NCI-H1436 treated with DMSO at 0.1 percent for 48 hours (cell line): ENCODE measurements at regions not wholly inside any gene's neighbourhood (a gene's known extent, or its start where the extent isn't known, plus 50 kb on each side); places are given as distances from the start of the nearest gene placed in this dataset.
"Not testable (repeated sequence)": the region's sequence is repeated elsewhere in the genome, so short reads cannot be mapped to it uniquely, and the experiment has no call there.

Experiments used
- DNase-seq: peaks from one replicate; lab custom pipeline; 2025; lab: John Stamatoyannopoulos, UW

DNA sequence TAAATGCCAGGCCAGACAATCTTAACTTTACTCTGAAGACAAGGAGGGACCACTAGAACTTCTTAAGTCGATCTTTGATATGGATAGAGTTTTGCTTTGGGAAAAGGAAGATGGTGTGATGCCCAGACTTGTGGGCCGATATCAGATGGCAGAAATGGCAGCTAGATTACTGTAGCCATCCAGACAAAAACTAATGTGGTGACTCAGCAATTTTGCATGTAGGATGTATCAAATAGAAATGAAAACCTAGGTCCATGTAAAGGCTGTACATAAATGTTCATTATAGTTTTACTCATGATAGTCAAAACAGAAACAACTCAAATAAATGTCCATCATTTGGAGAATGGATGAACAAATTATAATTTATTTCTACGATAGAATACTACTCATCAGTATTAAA, 121.5 kb downstream of the APIP start:
- DNase-seq: no peak

GRCh38 chr11:34793666-34794065, 122.5 kb downstream of the APIP start:
- no peak for DNase-seq

GRCh38 chr11:34792814-34793258, 123.3 kb downstream of the APIP start:
- no peak for DNase-seq

DNA sequence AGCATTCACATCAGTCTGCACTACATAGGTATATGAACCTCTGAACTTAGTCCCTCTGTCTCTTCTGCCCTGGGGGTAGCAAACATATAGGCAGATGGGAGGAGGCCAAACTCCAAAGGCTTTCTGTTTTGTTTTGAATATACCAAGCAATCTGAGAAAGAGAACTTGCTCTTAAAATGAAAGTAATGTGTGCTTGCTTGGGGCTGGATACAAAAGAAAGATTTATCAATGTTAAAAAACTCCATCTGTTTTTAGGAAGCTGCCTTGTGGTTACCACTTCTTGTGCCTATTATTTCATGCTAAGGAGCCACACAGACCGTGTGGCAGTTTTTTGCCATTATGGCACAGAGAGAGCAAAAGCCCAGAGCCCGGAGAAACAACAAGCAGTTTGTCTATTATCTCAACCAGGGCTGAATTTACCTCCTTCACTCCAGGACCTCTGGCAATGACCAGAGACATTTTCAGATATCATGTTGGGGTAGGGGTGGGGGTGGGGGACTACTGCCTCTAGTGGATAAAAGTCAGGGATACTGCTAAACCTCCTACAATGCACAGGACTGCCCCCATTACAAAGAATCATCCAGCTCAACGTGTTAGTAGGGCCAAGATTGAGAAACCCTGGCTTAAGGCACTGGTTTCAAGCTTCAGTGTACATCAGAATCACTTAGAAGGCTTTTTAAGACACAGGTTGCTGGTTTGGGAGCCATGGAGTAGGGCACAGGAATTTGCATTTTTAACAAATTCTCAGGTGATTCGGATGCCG, 124.2 kb downstream of the APIP start:
- no peak for DNase-seq

DNA sequence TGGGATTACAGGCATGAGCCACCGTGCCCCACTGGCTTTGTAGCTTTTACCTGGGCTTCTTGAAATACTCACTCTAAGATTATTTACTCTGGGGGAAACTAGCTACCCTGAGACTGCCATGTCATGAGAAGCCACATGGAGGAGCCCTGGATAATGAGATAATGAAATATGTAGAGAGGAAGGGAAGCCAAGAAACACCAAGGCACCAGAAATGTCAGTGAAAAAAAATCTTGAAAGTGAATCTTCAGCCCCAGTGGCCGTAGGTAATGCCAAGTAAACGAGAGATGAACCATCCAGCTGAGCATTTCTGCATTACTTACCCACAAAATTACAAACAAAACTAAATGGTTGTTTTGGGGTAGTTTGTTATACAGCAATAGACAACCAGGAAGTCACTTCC, 125.6 kb downstream of the APIP start:
- DNase-seq: no peak

- no peak for DNase-seq
Observed at GRCh38 chr11:34789196-34789834, 126.9 kb downstream of the APIP start.

DNA sequence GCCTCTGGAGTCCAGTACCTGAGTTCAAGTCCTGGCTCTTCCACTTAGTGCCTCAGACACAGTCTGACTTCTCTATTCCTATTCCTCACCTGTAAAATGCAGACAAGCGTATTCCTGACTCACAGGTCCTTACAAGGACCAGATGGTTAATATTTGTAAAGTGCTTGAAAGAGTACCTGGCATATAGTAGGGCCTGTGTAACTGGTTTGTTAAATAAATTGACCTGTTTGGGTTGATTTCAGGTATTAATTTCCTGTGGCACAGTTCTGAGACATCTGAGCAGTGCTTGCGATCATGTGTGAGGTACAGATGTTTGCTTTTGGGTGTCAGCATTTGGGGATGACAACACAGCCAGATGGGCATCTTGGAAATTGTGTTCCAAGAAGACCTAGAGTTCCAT, 127.5 kb downstream of the APIP start:
- no peak for DNase-seq

DNA sequence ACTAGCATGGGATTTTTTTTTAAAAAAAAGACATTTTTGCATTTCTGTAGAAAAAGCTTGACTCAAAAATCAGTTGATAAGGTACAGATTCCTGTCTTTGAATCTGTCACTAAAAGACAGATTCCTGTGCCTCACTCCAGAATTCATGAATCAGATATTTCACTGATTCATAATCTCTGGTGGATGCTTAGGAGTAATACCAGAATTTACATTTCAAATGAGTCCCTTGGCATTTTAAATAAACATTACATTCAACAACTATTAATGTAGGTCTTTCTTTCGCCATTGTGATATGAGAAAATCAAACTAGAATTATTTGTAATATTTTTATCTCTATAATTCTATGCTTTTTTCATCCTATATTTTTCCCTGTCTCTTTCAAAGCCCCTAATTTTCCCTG, 128.3 kb downstream of the APIP start:
- no peak for DNase-seq

DNA sequence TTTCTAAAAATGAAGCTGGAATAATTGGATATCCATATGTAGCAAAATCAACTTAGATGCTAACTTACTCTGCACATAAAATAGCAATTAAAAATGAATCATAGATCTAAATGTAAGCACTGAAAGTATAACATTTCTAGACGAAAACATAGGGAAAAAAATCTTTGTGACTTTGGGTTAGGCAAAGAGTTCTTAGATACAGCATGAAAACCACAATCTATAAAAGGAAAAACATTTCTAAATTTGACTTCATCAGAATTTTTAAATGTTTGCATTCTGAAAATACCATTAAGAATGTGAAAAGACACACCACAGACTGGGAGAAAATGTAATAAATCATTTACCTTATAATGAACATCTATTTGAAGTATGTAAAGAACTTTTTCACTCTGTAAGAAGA, 128.8 kb downstream of the APIP start:
- DNase-seq: no peak

- no peak for DNase-seq
Observed at GRCh38 chr11:34784318-34784841, 131.8 kb downstream of the APIP start.

DNA sequence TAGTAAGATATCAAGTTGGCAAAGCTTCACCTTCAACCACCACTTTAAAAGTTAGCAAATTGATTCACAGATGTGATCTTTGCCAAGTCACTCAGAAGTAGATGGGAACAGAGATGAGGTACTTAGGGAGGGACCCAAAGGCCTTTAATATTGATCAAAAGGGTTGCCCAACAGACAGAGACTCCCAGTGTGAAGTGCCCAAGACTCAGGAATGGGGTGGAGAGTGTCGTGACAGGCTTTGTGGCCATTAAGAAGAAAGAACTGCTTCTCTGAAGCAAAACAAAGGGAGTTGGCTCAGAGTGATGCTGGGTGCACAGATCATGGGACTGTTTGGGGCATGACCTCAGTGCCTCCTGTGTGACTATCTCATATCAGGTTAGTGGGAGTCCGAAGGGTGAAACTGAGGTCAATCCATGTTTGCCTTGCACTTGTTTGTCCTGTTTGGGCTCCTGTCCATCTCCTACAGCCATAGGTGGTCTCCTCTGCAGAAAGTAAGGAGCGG, 132.3 kb downstream of the APIP start:
- DNase-seq: no peak

DNA sequence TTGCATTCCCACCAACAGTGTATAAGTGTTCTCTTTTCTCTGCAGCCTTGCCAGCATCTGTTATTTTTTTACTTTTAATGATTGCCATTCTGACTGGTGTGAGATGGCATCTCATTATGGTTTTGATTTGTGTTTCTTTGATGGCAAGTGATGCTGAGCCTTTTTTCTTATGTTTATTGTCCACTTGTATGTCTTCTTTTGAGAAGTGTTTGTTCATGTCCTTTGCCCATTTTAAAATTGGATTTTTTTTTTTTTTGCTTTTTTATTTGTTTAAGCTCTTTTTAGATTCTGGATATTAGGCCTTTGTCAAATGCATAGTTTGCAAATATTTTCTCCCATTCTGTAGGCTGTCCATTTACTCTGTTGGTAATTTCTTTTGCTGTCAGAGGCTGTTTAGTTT, 134.4 kb downstream of the APIP start:
- not testable (repeated sequence) for DNase-seq

GRCh38 chr11:34775417-34775888, 140.7 kb downstream of the APIP start:
- DNase-seq: no peak

- DNase-seq: no peak
Observed at GRCh38 chr11:34774604-34775003, 141.6 kb downstream of the APIP start.

DNA sequence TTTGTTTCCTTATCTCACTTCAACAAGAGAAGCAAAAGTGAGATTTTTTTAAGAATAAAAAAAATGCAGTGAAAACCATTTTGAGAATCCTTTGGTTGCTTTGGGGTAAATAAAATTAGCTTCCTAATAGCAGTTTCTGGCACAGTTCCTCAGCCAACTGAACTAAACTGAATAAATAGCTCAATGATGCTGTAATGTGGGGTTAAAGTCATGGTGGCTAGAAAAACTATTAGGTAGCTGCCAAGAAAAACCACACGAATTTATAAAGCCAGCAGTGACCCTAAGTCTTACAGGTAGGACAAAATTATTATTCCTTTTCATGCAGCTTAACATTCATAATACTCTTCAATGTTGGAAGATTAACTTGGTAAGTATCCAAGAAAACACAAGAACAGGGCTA, 142.4 kb downstream of the APIP start:
- no peak for DNase-seq

GRCh38 chr11:34773211-34773610, 143.0 kb downstream of the APIP start:
- DNase-seq: no peak

DNA sequence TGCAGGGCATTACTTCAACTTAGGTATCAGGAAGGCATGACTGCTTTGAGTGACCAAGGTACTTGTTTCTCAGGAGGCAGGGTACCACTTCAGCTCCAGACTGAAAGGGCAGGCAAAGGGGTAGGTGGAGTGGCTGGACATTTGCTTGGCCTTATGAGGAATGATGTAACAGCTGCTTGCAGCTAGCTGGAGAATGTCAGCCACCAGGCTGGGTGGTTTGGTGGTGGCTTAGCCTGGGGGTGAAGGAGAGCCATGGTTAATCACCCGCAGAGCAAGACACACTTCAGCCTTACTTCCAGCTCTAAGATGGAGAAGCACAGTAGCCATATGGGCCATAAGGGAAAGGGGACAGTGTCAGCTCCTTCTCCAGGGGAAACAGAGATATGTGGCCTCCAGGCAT, 146.1 kb downstream of the APIP start:
- DNase-seq: no peak

DNA sequence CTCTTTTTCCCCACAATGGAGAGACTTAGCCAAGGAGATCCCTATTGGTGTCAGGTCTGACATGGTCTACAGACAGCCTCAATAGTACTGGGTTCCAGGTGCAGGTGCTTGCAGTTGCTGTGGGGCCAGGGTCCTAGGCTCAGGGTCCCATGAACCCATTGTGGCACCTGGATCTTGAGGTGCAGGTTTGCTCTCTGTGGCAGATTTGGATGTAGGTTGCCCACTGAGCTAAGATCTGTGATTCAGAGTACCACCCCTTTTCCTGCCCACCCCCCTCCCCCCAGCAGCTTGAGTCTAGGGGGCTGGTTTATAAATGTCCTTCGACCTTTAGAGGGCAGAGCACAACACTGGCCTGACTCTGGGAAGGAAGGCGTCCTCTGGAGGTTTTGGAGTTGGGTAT, 147.0 kb downstream of the APIP start:
- no peak for DNase-seq

- not testable (repeated sequence) for DNase-seq
Observed at GRCh38 chr11:34762625-34763024, 141.7 kb downstream of the EHF start.

DNA sequence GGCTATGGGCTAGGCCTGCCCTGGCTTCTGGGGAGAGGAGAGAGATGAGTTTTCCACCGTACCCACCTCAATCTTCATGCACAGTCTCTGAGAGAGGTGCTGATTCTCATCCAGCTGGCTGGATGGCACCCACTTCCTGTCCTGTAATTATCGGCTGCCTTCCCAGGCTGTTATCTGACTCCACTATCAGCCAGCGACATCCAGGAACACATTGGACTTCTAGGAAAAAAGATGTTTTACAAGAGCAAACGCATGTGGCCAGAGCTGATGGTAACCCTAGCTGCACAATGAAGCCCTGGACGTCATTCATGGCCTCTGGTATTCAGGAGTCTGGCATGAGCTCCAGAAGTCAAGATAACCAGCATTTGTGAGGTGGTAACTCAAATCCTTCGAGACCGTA, 137.4 kb downstream of the EHF start:
- DNase-seq: no peak

DNA sequence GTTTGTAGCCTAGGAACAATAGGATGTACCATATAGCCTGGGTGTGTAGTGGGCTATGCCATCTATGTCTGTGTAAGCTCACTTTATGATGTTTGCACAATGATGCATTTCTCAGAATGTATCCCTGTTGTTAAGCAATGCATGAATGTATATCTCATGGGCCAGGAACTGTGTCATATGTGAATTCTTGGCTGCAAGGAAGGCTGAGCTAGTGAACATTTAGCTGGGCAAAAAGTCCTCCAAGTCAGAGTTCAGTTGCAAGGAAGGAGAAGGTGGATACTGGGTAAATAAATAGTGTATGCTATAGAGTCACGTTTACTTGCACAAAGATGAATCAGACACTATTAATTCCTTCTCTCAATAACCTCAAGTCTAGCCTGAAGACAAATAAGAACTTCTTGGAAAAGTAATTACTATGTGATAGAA, 136.1 kb downstream of the EHF start:
- DNase-seq: no peak

GRCh38 chr11:34756591-34756990, 135.7 kb downstream of the EHF start:
- no peak for DNase-seq

- no peak for DNase-seq
Observed at GRCh38 chr11:34755671-34756070, 134.8 kb downstream of the EHF start.
